Ectodermal cell (in vitro differentiated cells): ENCODE measurements at regions not wholly inside any gene's neighbourhood (a gene's known extent, or its start where the extent isn't known, plus 50 kb on each side); places are given as distances from the start of the nearest gene placed in this dataset.

Experiments used
- H3K27ac ChIP-seq: 2 replicates; pipeline ENCODE4 v1.7.0; 2013; ENCODE audit warnings: mild to moderate bottlenecking, low read depth, low read length; ENCODE audit not compliant: insufficient read depth, poor library complexity, severe bottlenecking
- H3K27me3 ChIP-seq: 2 replicates; pipeline ENCODE4 v1.7.0; 2013; ENCODE audit warnings: mild to moderate bottlenecking, low read length; ENCODE audit not compliant: insufficient read depth, control insufficient read depth, poor library complexity, severe bottlenecking
- H3K36me3 ChIP-seq: one replicate; pipeline ENCODE4 v1.7.0; 2013; ENCODE audit warnings: low read length; ENCODE audit not compliant: control insufficient read depth, insufficient read depth
- H3K4me1 ChIP-seq: one replicate; pipeline ENCODE4 v1.7.0; 2013; ENCODE audit warnings: low read length; ENCODE audit not compliant: control insufficient read depth, insufficient read depth
- H3K4me3 ChIP-seq: 2 replicates; pipeline ENCODE4 v1.7.0; 2013; ENCODE audit warnings: low read depth, low read length, control low read depth; ENCODE audit not compliant: insufficient read depth
- H3K9me3 ChIP-seq: 2 replicates; pipeline ENCODE4 v1.7.0; 2013; ENCODE audit warnings: mild to moderate bottlenecking, low read length, moderate library complexity; ENCODE audit not compliant: control insufficient read depth
- WGBS, 2 experiments: methylation state at CpG; one replicate each; pipeline ENCODE4 v1.1.7; 2013; ENCODE audit warnings: missing lambda C conversion rate in 2 of 2; 5-methylcytosine and 5-hydroxymethylcytosine counted together

DNA sequence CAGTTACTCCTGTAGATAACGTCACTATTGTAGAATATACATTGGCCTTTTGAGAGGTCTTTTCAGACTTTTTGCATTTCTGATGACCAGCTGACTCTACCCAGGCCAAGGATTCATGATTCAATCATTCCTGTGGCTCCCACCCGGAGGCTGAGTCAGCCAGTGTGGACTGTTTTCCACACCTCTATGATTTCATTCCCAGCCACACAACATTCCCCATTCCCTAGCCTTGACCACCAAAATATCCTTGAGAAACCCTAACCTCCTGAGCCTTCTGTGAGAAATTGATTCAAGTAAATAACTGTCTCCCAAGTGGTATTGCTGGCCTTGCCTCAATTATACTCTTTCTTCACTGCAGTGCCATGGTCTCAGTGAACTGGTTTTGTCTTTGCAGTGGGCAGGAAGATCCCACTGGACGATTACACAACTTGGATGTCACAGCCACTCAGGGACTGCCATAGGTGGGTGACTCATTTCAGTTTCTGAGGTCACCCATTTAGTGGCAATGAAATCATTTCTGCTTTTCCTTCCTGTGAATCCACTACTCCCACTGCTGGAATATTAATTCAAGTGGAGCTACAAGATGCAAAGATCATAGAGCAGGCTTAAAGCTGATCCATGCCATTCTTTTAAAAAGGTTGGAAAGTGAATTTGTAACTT, 518.6 kb upstream of the ZP4 start:
- 91 to 98% methylated on average over 3 of the region's 3 CpGs for WGBS, 2 experiments

DNA sequence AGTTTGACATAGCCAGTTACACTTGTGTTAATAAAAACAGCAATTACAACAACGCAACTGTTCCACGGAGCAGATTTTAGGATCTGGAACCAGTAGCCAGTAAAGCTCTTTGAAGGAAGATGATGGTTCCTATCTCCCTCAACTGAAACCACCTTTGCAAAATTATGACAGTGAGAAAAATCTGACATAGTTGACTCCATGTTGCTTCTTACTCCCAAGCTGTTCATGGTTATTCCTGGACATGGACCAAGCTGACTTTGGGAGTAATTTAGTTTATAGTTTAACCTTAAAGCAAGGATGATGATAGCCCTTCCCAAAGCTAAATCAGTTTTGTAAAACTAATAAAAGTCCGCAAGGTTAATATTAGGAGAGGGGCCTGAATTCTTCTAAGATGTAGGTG, 518.0 kb upstream of the ZP4 start:
- WGBS, 2 experiments = 96 to 97% methylated on average over 3 of the region's 3 CpGs
- Histone ChIP-seq H3K4me3 (no peak overlapping the region), H3K4me1 (no peaks in the 10 kb centered on the region), H3K9me3 (no peaks in the 10 kb centered on the region), H3K36me3 (no peaks in the 10 kb centered on the region), H3K27ac (no peak overlapping the region), H3K27me3 (no peaks in the 10 kb centered on the region)

More for the DNA sequence above, 518.6 kb upstream of the ZP4 start:
- Histone ChIP-seq H3K4me3 (no peak overlapping the region), H3K4me1 (no peaks in the 10 kb centered on the region), H3K36me3 (no peaks in the 10 kb centered on the region), H3K9me3 (no peaks in the 10 kb centered on the region), H3K27ac (no peak overlapping the region), H3K27me3 (no peaks in the 10 kb centered on the region)

DNA sequence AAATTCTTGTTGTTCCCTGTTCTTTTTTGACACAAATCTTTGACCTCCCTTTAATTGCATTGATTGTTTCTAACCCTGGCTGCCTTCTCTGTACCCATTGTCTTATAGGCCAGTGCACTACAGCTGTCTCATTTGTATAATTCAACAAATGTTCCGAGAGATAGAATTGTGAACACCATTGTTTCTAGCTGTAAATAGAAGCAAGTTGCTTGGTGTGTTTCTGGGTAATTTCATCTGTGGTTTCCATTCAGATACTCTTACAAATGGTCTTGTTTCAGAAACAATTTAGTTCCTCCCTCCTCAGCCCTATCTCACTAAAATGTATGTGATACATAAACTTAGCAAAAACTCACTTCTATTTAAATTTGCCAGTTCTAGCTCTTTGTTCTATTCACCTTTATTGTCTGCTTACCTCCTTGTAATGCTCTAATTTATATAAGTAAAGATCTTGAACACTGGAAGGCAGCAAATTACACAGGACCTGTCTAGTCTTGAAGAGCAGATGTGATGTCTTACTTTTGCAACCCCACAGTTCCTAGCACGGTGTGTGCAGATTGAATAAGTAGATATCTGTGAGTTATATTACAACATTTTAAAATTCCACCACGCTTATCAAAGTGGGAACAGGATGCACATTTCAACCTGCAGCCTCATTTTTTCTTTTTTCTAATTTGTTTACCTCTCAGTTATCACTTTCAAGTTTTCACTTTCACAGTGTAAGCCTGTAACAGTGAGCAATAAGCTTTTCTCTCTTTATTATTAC, 515.6 kb upstream of the ZP4 start:
- H3K36me3 ChIP-seq = no peaks in the 10 kb centered on the region
- no peaks in the 10 kb centered on the region for H3K27me3 ChIP-seq
- no peaks in the 10 kb centered on the region for H3K9me3 ChIP-seq
- H3K4me3 ChIP-seq = no peak overlapping the region
- 88 to 100% methylated on average over 2 to 3 of the region's 3 CpGs for WGBS, 2 experiments
- no peak overlapping the region for H3K27ac ChIP-seq
- no peaks in the 10 kb centered on the region for H3K4me1 ChIP-seq

DNA sequence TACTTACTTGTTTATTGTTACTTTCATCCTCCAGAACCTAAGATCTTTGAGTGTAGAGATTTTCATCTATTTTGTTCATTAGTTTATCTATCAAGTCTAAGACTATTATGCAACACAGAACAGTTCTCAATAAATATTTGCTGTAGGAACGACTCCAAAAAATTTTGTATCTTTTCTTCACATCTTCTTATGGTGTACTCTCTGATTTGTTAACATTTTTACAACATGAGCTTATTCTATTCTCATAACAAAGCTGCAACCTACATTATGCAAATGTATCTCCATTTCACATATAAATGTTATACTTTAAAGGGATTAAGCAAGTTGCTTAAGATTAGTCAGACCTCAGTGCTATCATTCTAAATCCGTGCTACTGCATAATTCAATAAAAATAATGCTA, 514.2 kb upstream of the ZP4 start:
- H3K4me1 ChIP-seq = no peaks in the 10 kb centered on the region
- WGBS, 2 experiments = 91 to 100% methylated on average over 1 of the region's 2 CpGs
- no peaks in the 10 kb centered on the region for H3K27me3 ChIP-seq
- no peak overlapping the region for H3K27ac ChIP-seq
- H3K9me3 ChIP-seq = no peaks in the 10 kb centered on the region
- no peaks in the 10 kb centered on the region for H3K36me3 ChIP-seq
- H3K4me3 ChIP-seq = no peak overlapping the region

DNA sequence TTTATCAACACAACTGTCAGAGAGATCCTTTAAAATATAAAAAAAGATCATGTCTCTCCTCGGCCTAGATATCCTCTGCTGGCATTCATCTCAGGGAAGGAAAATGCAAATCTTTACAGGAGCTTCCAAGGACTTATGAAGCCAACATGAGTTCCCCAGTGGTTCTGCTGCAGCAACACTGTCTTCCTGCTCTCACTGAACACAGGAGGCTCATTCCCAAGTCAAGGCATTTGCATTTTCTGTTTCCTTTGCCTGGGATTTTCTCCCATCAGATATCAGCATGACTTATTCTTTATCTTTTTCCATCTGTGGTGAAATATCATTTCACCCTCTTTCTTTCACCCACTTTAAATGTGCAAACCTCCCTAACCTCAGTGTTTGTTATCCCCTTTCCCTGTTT, 513.8 kb upstream of the ZP4 start:
- H3K9me3 ChIP-seq = no peaks in the 10 kb centered on the region
- 78 to 94% methylated on average over 1 of the region's 1 CpG for WGBS, 2 experiments
- H3K27me3 ChIP-seq = no peaks in the 10 kb centered on the region
- H3K36me3 ChIP-seq = no peaks in the 10 kb centered on the region
- H3K4me3 ChIP-seq = no peak overlapping the region
- H3K4me1 ChIP-seq = no peaks in the 10 kb centered on the region
- no peak overlapping the region for H3K27ac ChIP-seq

DNA sequence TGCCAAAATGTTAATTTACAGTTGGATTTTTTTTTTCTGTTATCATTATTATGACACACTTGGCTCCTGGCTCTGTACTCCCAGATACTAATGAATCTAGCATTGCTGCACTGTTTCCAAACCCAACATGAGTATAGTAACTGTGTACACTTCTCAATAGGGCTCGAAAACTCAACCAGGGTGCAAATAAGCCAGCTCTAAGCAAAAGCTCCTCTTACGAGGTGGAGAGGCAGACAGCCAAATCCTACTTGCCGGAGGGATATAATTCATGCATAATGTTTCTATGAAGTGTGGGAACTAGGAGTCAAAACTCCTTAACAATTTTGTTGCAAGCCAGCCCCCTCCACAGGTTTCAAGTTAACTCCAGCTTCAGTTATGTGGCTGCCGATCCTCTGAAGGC, 510.4 kb upstream of the ZP4 start:
- Histone ChIP-seq H3K27me3 (no peaks in the 10 kb centered on the region), H3K36me3 (no peaks in the 10 kb centered on the region), H3K9me3 (no peaks in the 10 kb centered on the region), H3K4me1 (no peaks in the 10 kb centered on the region), H3K27ac (no peak overlapping the region), H3K4me3 (no peak overlapping the region)
- WGBS, 2 experiments = 94 to 95% methylated on average over 4 of the region's 4 CpGs

DNA sequence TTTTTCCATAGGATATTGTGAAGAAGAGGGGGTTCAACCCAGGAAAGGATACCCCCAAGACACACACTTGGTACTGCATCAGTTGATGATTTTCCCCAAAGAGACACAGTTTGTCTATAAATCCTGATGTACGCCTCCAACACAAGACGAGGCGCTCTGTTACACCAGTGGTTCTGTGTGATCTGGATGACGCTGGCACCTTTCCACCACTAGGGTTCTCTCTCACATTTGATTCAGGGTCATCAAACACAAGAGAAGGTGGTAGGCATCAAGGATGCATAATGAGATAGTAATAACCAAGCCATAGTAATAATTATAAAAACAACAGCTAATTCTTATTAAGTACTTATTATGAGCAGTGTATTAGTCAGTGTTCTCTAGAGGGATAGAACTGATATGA, 508.8 kb upstream of the ZP4 start:
- WGBS, 2 experiments = 88 to 98% methylated on average over 4 of the region's 4 CpGs
- Histone ChIP-seq H3K36me3 (no peaks in the 10 kb centered on the region), H3K9me3 (no peaks in the 10 kb centered on the region), H3K4me1 (no peaks in the 10 kb centered on the region), H3K27me3 (no peaks in the 10 kb centered on the region), H3K27ac (no peak overlapping the region), H3K4me3 (no peak overlapping the region)

DNA sequence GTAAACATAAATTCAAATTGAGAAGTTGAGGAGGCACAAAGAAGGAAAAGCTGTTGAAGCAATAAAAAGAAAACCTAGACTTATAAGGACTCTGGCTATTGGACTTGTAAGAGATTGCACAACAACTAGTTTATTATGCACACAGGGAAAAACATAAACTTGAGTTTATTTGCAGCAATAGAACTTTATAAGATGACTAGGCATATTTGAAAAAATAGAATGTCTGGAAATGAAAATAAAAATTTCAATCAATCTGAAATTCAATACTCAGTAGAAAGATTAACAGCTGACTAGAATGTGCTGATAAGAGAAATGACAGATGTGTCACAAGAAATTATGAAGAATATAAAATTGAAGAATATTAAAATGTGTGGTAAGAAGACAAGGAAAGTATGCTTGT, 505.4 kb upstream of the ZP4 start:
- Histone ChIP-seq H3K4me1 (no peaks in the 10 kb centered on the region), H3K36me3 (no peaks in the 10 kb centered on the region), H3K27me3 (no peaks in the 10 kb centered on the region), H3K9me3 (no peaks in the 10 kb centered on the region), H3K4me3 (no peak overlapping the region), H3K27ac (no peak overlapping the region)

DNA sequence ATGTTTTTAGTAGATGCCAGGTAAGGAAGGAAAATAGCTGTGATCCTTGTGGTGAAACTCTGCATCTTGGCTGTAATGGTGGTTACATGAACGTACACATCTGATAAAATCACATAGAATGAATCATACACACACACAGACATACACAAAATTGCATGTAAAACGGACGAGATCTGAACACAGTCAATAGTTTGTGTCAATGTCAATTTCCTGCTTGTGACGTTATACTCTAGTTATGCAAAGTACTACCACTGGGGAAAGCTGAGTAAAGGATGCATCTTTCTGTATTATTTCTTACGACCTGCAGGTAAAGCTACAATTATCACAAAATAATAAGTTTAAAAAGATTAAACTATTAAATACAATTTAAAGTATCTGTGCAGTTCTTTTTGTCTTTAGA, 493.7 kb upstream of the ZP4 start:
- no peaks in the 10 kb centered on the region for H3K9me3 ChIP-seq
- no peaks in the 10 kb centered on the region for H3K27me3 ChIP-seq
- WGBS, 2 experiments = 90 to 92% methylated on average over 4 to 5 of the region's 5 CpGs
- H3K4me1 ChIP-seq = no peaks in the 10 kb centered on the region
- H3K27ac ChIP-seq = no peak overlapping the region
- no peak overlapping the region for H3K4me3 ChIP-seq
- H3K36me3 ChIP-seq = no peaks in the 10 kb centered on the region

DNA sequence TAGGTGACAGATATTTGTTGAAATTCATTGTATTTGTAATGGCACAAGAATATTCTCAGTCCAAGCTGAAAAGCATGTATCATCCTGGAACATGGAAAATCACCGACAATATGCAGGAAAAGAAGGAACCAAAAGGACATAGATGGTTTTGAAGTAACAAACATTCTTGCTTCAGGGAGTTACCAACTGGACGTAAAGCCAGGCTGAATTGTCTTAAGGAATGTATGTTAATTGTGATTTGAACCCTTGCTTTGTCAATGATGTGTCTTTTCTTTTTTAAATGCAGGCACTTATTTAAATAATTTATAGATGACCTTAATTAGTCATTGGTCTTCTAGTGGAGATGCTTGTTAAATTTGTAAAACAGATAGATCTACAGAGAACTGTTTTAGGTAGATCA, 489.4 kb upstream of the ZP4 start:
- Histone ChIP-seq H3K27ac (no peak overlapping the region), H3K4me3 (no peak overlapping the region), H3K9me3 (no peaks in the 10 kb centered on the region), H3K27me3 (no peaks in the 10 kb centered on the region), H3K36me3 (no peaks in the 10 kb centered on the region), H3K4me1 (peaks cover 4% of the 10 kb centered on the region)
- 76 to 81% methylated on average over 2 of the region's 2 CpGs for WGBS, 2 experiments
